Neural crest cell (in vitro differentiated cells): ENCODE measurements at regions not wholly inside any gene's neighbourhood (a gene's known extent, or its start where the extent isn't known, plus 50 kb on each side); places are given as distances from the start of the nearest gene placed in this dataset.

Experiments used
- DNase-seq: peaks from one replicate; pipeline ENCODE4 v3.0.0; 2021; ENCODE audit warnings: low read depth, mixed read lengths, low spot score
- H3K27ac Mint-ChIP-seq: one replicate; pipeline ENCODE4 v1.8.0; 2021; ENCODE audit warnings: mild to moderate bottlenecking, mixed read lengths; ENCODE audit not compliant: unreplicated experiment
- H3K27me3 Mint-ChIP-seq: 2 replicates; pipeline ENCODE4 v1.8.0; 2021; ENCODE audit warnings: low read depth, mild to moderate bottlenecking, mixed read lengths
- H3K36me3 Mint-ChIP-seq: 2 replicates; pipeline ENCODE4 v1.8.0; 2021; ENCODE audit warnings: low read depth, mild to moderate bottlenecking, mixed read lengths
- H3K4me1 Mint-ChIP-seq: 2 replicates; pipeline ENCODE4 v1.8.0; 2021; ENCODE audit warnings: mixed read lengths
- H3K4me3 Mint-ChIP-seq: one replicate; pipeline ENCODE4 v1.8.0; 2021; ENCODE audit warnings: mild to moderate bottlenecking, mixed read lengths
- H3K9me3 Mint-ChIP-seq: 2 replicates; pipeline ENCODE4 v1.8.0; 2021; ENCODE audit warnings: mixed read lengths
- TF ChIP-seq, protein P1 (sequence below): fragments of 200-600 bp; sonication (generic); conservative IDR thresholded peaks from 2 replicates; pipeline ENCODE4 v1.5.0; 2021; ENCODE audit warnings: antibody characterized with exemption, mild to moderate bottlenecking

DNA sequence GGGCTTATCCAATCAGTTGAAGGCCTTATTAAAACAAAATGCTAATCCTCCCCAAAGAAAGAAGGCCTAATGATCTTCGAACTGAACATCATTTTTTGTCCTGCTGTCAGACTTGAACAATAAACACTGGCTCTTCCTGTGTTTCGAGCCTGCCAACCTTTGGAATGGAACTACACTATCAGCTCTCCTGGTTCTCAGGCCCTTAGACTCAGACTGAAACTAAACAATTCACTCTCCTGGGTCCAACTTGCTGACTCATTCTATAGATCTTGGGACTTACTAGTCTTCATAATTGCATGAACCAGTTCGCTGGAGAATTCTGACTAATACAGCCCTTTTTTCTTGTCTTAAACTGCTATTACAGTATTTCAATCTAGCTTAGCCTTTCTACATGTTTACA, 235.2 kb downstream of the LNPK start:
- no peak overlapping the region for H3K4me3 Mint-ChIP-seq
- TF ChIP-seq, protein P1, sequence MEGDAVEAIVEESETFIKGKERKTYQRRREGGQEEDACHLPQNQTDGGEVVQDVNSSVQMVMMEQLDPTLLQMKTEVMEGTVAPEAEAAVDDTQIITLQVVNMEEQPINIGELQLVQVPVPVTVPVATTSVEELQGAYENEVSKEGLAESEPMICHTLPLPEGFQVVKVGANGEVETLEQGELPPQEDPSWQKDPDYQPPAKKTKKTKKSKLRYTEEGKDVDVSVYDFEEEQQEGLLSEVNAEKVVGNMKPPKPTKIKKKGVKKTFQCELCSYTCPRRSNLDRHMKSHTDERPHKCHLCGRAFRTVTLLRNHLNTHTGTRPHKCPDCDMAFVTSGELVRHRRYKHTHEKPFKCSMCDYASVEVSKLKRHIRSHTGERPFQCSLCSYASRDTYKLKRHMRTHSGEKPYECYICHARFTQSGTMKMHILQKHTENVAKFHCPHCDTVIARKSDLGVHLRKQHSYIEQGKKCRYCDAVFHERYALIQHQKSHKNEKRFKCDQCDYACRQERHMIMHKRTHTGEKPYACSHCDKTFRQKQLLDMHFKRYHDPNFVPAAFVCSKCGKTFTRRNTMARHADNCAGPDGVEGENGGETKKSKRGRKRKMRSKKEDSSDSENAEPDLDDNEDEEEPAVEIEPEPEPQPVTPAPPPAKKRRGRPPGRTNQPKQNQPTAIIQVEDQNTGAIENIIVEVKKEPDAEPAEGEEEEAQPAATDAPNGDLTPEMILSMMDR: no peak

DNA sequence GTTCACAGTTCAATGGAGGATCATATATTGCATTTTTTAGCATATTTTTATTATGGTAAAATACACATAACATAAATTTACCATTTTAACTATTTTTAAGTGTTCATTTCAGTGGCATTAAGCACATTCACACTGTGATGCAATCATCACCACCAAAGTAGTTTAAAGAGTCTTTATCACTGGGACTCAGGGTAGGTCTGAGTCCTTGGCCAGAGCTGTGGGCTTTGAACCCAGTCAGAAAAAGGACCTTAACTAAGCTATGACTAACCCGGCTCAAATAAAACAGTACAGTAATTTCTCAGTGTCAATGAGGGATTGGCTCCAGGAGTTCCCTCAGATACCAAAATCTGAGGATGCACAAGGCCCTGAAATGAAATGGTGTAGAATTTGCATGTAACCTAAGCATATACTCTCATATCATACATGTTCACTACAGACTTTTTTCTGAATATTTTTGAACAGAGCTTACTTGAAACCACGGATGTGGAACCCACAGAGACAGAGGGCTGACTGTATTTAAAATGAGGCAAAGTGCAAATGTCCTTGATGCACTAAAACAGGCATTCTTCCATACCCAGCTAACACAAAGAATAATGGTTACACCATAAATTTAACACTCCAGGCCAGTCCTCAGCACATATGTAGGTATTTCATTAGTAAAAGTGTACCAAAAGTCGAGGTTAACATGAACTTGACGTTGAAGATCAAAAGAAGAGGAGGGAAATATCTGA, 246.2 kb downstream of the LNPK start:
- Mint-ChIP-seq H3K9me3 (peaks cover 5% of the 10 kb centered on the region), H3K27ac (peak overlapping the region; percentile 68)

More for the DNA sequence above, 235.2 kb downstream of the LNPK start:
- H3K36me3 Mint-ChIP-seq: peaks cover 2% of the 10 kb centered on the region
- no peak overlapping the region for H3K27ac Mint-ChIP-seq
- H3K4me1 Mint-ChIP-seq: no peaks in the 10 kb centered on the region
- peaks cover 2% of the 10 kb centered on the region for H3K9me3 Mint-ChIP-seq
- no peak for DNase-seq
- H3K27me3 Mint-ChIP-seq: no peaks in the 10 kb centered on the region

DNA sequence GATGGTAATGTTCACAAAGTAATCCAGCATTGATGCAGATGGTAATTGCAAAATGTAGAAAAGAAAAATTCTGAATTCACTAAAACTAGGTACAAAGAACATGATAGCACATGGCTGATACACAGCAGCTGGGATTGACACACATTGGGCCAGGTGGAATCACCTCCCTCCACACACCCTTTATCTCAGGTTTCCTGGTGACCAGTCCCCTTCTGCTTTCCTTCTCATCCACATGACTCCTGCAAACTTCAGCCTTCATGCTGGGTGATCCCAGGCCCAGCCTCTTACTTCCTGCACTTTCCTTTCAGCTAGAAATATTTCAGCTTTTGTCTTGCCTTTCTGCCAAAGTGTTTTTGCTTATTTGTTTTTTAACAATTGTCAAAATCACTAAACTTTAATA, 246.9 kb downstream of the LNPK start:
- Mint-ChIP-seq H3K36me3 (peaks cover 6% of the 10 kb centered on the region), H3K27ac (no peak overlapping the region)
- TF ChIP-seq, protein P1: no peak

More for the DNA sequence above, 246.2 kb downstream of the LNPK start:
- Mint-ChIP-seq H3K4me1 (peaks cover 12% of the 10 kb centered on the region), H3K4me3 (no peak overlapping the region), H3K36me3 (peaks cover 6% of the 10 kb centered on the region), H3K27me3 (no peaks in the 10 kb centered on the region)
- TF ChIP-seq, protein P1: no peak
- DNase-seq: no peak

DNA sequence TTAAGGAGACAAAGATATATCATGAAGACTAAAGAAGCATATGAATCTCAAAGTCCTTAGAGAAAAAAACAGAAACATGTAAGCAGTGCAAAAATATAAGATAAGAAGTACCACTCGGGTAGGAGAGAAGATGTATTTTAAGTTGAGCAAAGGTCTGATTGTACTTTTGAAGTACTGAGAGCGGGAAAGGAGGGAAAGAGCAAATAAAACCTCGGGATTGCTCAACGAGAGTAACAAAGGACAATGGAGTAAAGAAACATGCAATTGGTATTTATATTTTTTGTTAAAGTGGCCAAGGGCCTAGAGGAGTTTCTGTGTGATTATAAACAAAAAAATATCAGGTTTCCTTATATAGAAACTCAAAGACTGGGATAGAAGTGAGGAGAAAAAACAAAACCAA, 251.9 kb downstream of the LNPK start:
- H3K36me3 Mint-ChIP-seq: no peaks in the 10 kb centered on the region
- H3K4me3 Mint-ChIP-seq: no peak overlapping the region
- H3K27me3 Mint-ChIP-seq: no peaks in the 10 kb centered on the region
- no peak for DNase-seq
- H3K4me1 Mint-ChIP-seq: no peaks in the 10 kb centered on the region
- no peak overlapping the region for H3K27ac Mint-ChIP-seq
- H3K9me3 Mint-ChIP-seq: peaks cover 3% of the 10 kb centered on the region
- TF ChIP-seq, protein P1: no peak

More for the DNA sequence above, 246.9 kb downstream of the LNPK start:
- H3K4me1 Mint-ChIP-seq: peaks cover 12% of the 10 kb centered on the region
- DNase-seq: no peak
- H3K4me3 Mint-ChIP-seq: no peak overlapping the region
- H3K27me3 Mint-ChIP-seq: no peaks in the 10 kb centered on the region
- peaks cover 6% of the 10 kb centered on the region for H3K9me3 Mint-ChIP-seq

DNA sequence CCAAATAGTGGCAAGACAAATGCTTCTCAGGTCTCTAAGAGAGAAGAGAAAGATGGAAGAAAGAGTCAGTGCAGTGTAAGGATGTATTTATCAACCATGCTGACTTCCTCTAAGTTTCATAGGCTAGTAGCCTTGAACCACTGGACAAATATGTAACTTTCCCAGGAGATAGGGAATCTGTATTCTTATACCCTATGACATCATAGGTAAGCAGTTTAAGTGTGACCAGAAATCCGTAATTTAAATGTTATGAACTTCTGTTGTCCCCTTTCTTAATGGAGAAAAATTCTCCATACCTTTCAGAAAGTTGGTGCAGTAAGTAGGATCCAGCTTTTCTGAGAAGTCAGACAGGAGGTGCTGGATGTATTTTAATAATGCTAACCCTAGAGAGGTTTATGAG, 256.2 kb downstream of the LNPK start:
- Mint-ChIP-seq H3K4me1 (no peaks in the 10 kb centered on the region), H3K9me3 (peaks cover 3% of the 10 kb centered on the region), H3K27me3 (no peaks in the 10 kb centered on the region), H3K36me3 (no peaks in the 10 kb centered on the region), H3K4me3 (no peak overlapping the region), H3K27ac (no peak overlapping the region)
- TF ChIP-seq, protein P1: no peak
- no peak for DNase-seq
